GM12891 (cell line): ENCODE measurements at regions not wholly inside any gene's neighbourhood (a gene's known extent, or its start where the extent isn't known, plus 50 kb on each side); places are given as distances from the start of the nearest gene placed in this dataset.

Experiments used
- POLR2A ChIP-seq: IDR thresholded peaks from 2 replicates; pipeline ENCODE4 v1.6.1; 2011; ENCODE audit warnings: low read depth, low read length, control low read depth
- POLR2AphosphoS5 ChIP-seq: IDR thresholded peaks from 2 replicates; pipeline ENCODE4 v1.6.1; 2011; ENCODE audit warnings: low read depth, low read length, control low read depth
- POU2F2 ChIP-seq: IDR thresholded peaks from 2 replicates; pipeline ENCODE4 v1.6.1; 2011; ENCODE audit warnings: low read depth, mild to moderate bottlenecking, control low read depth, low read length, moderate library complexity
- SPI1 ChIP-seq: IDR thresholded peaks from 2 replicates; pipeline ENCODE4 v1.6.1; 2011; ENCODE audit warnings: low read depth, low read length, control low read depth
- TAF1 ChIP-seq: IDR thresholded peaks from 2 replicates; pipeline ENCODE4 v1.6.1; 2011; ENCODE audit warnings: low read depth, low read length, control low read depth

GRCh38 chr6:140809694-140810101, 1323.0 kb upstream of the GJE1 start:
- TF ChIP-seq POLR2AphosphoS5: no peak
- TF ChIP-seq POLR2A: no peak
- TF ChIP-seq SPI1: no peak
- TF ChIP-seq POU2F2: no peak
- no peak for TF ChIP-seq TAF1
